CD4-positive, alpha-beta T cell treated with Interleukin-15 for 1 hour (primary cell): ENCODE measurements at regions not wholly inside any gene's neighbourhood (a gene's known extent, or its start where the extent isn't known, plus 50 kb on each side); places are given as distances from the start of the nearest gene placed in this dataset.

ENCODE experiments used
- DNase-seq: peaks from one replicate; pipeline ENCODE4 v3.0.0-alpha.2; 2020

GRCh38 chr10:71025535-71025934 lies 137.2 kb upstream of the PCBD1 start:
- DNase-seq: no peak

GRCh38 chr10:71028066-71028465 lies 139.7 kb upstream of the PCBD1 start:
- DNase-seq: no peak

GRCh38 chr10:71029411-71029892 lies 141.1 kb upstream of the PCBD1 start:
- DNase-seq: no peak

GRCh38 chr10:71029907-71030306 lies 141.5 kb upstream of the PCBD1 start:
- no peak for DNase-seq

GRCh38 chr10:71031026-71031425 lies 142.7 kb upstream of the PCBD1 start:
- DNase-seq: no peak

- DNase-seq: no peak
These were observed 143.2 kb upstream of the PCBD1 start for GRCh38 chr10:71031603-71032002.

GRCh38 chr10:71032887-71033286 lies 144.5 kb upstream of the PCBD1 start:
- no peak for DNase-seq

- DNase-seq: no peak
These were observed 145.1 kb upstream of the PCBD1 start for GRCh38 chr10:71033396-71033980.

- no peak for DNase-seq
These were observed 147.3 kb upstream of the PCBD1 start for GRCh38 chr10:71035511-71036296.

- peak; percentile 5 for DNase-seq
These were observed 148.1 kb upstream of the PCBD1 start for GRCh38 chr10:71036297-71036966.

GRCh38 chr10:71038091-71038633 lies 149.8 kb upstream of the PCBD1 start:
- peak; percentile 13 for DNase-seq

GRCh38 chr10:71038921-71039320 lies 150.6 kb upstream of the PCBD1 start:
- peak; percentile 15 for DNase-seq

- peak; percentile 12 for DNase-seq
These were observed 151.2 kb upstream of the PCBD1 start for GRCh38 chr10:71039551-71039950.

GRCh38 chr10:71040343-71040742 lies 152.0 kb upstream of the PCBD1 start:
- peak; percentile 1 for DNase-seq

- DNase-seq: peak; percentile 9
These were observed 152.7 kb upstream of the PCBD1 start for GRCh38 chr10:71040846-71041605.

GRCh38 chr10:71042216-71042615 lies 153.9 kb upstream of the PCBD1 start:
- DNase-seq: no peak

- DNase-seq: peak; percentile 5
These were observed 154.3 kb upstream of the PCBD1 start for GRCh38 chr10:71042699-71043098.

- DNase-seq: peak; percentile 5
These were observed 155.5 kb upstream of the PCBD1 start for GRCh38 chr10:71043858-71044257.

- DNase-seq: no peak
These were observed 156.4 kb upstream of the PCBD1 start for GRCh38 chr10:71044720-71045119.

GRCh38 chr10:71045204-71045809 lies 156.9 kb upstream of the PCBD1 start:
- peak; percentile 33 for DNase-seq

GRCh38 chr10:71045936-71046335 lies 157.6 kb upstream of the PCBD1 start:
- DNase-seq: no peak

- no peak for DNase-seq
These were observed 158.4 kb upstream of the PCBD1 start for GRCh38 chr10:71046747-71047146.
